Neuron (in vitro differentiated cells): ENCODE measurements at regions not wholly inside any gene's neighbourhood (a gene's known extent, or its start where the extent isn't known, plus 50 kb on each side); places are given as distances from the start of the nearest gene placed in this dataset.

Source experiments
- H2AFZ ChIP-seq: one replicate; pipeline ENCODE4 v1.6.1; 2013; ENCODE audit warnings: low read depth, mild to moderate bottlenecking, inconsistent platforms, low read length, moderate library complexity
- H3K27me3 ChIP-seq: one replicate; pipeline ENCODE4 v1.6.1; 2013; ENCODE audit warnings: low read length; ENCODE audit not compliant: insufficient read depth
- H3K36me3 ChIP-seq: one replicate; pipeline ENCODE4 v1.6.1; 2013; ENCODE audit warnings: low read length; ENCODE audit not compliant: insufficient read depth
- H3K4me1 ChIP-seq: one replicate; pipeline ENCODE4 v1.6.1; 2013; ENCODE audit warnings: low read length; ENCODE audit not compliant: insufficient read depth
- H3K4me3 ChIP-seq: 2 replicates; pipeline ENCODE4 v1.5.1; 2013; ENCODE audit warnings: mild to moderate bottlenecking, low read length, moderate library complexity
- H3K9me3 ChIP-seq: one replicate; pipeline ENCODE4 v1.6.1; 2013; ENCODE audit warnings: low read length

- H3K36me3 ChIP-seq = no peaks in the 10 kb centered on the region
- H3K27me3 ChIP-seq = no peaks in the 10 kb centered on the region
- no peaks in the 10 kb centered on the region for H3K4me1 ChIP-seq
- no peaks in the 10 kb centered on the region for H3K9me3 ChIP-seq
- H2AFZ ChIP-seq = no peak overlapping the region
- H3K4me3 ChIP-seq = no peak overlapping the region
Observed at GRCh38 chr11:29844701-29845379, 172.0 kb downstream of the KCNA4 start.

- Histone ChIP-seq H3K9me3 (no peaks in the 10 kb centered on the region), H2AFZ (no peak overlapping the region), H3K36me3 (no peaks in the 10 kb centered on the region)
Observed at GRCh38 chr11:29844031-29844430, 172.8 kb downstream of the KCNA4 start.

GRCh38 chr11:29842061-29842460 lies 174.8 kb downstream of the KCNA4 start:
- H3K9me3 ChIP-seq = no peaks in the 10 kb centered on the region
- H3K36me3 ChIP-seq = no peaks in the 10 kb centered on the region
- H2AFZ ChIP-seq = no peak overlapping the region
- no peak overlapping the region for H3K4me3 ChIP-seq
- H3K4me1 ChIP-seq = no peaks in the 10 kb centered on the region
- no peaks in the 10 kb centered on the region for H3K27me3 ChIP-seq

More at GRCh38 chr11:29844031-29844430, 172.8 kb downstream of the KCNA4 start:
- Histone ChIP-seq H3K4me3 (no peak overlapping the region), H3K27me3 (no peaks in the 10 kb centered on the region), H3K4me1 (no peaks in the 10 kb centered on the region)

GRCh38 chr11:29826878-29827277 lies 190.0 kb downstream of the KCNA4 start:
- Histone ChIP-seq H2AFZ (no peak overlapping the region), H3K9me3 (no peaks in the 10 kb centered on the region), H3K36me3 (no peaks in the 10 kb centered on the region), H3K4me3 (no peak overlapping the region), H3K4me1 (no peaks in the 10 kb centered on the region), H3K27me3 (no peaks in the 10 kb centered on the region)

- Histone ChIP-seq H3K36me3 (no peaks in the 10 kb centered on the region), H3K9me3 (no peaks in the 10 kb centered on the region), H3K4me1 (no peaks in the 10 kb centered on the region), H3K27me3 (no peaks in the 10 kb centered on the region), H3K4me3 (no peak overlapping the region), H2AFZ (no peak overlapping the region)
Observed at GRCh38 chr11:29816359-29816758, 200.5 kb downstream of the KCNA4 start.

GRCh38 chr11:29809121-29809520 lies 207.7 kb downstream of the KCNA4 start:
- Histone ChIP-seq H3K36me3 (no peaks in the 10 kb centered on the region), H3K27me3 (no peaks in the 10 kb centered on the region), H3K4me1 (no peaks in the 10 kb centered on the region), H3K4me3 (no peak overlapping the region), H2AFZ (no peak overlapping the region), H3K9me3 (no peaks in the 10 kb centered on the region)

- H3K4me3 ChIP-seq = no peak overlapping the region
- no peaks in the 10 kb centered on the region for H3K9me3 ChIP-seq
- H2AFZ ChIP-seq = no peak overlapping the region
- no peaks in the 10 kb centered on the region for H3K27me3 ChIP-seq
- no peaks in the 10 kb centered on the region for H3K36me3 ChIP-seq
- no peaks in the 10 kb centered on the region for H3K4me1 ChIP-seq
Observed at GRCh38 chr11:29802522-29802921, 214.3 kb downstream of the KCNA4 start.

- Histone ChIP-seq H2AFZ (no peak overlapping the region), H3K4me1 (no peaks in the 10 kb centered on the region), H3K4me3 (no peak overlapping the region), H3K27me3 (no peaks in the 10 kb centered on the region), H3K9me3 (no peaks in the 10 kb centered on the region), H3K36me3 (no peaks in the 10 kb centered on the region)
Observed at GRCh38 chr11:29801561-29801960, 215.3 kb downstream of the KCNA4 start.

GRCh38 chr11:29786092-29786491 lies 230.7 kb downstream of the KCNA4 start:
- Histone ChIP-seq H2AFZ (no peak overlapping the region), H3K9me3 (no peaks in the 10 kb centered on the region), H3K27me3 (no peaks in the 10 kb centered on the region), H3K4me3 (no peak overlapping the region), H3K4me1 (no peaks in the 10 kb centered on the region), H3K36me3 (no peaks in the 10 kb centered on the region)

- no peaks in the 10 kb centered on the region for H3K27me3 ChIP-seq
- no peaks in the 10 kb centered on the region for H3K9me3 ChIP-seq
- H3K4me3 ChIP-seq = no peak overlapping the region
- H3K4me1 ChIP-seq = peaks cover 8% of the 10 kb centered on the region
- H3K36me3 ChIP-seq = no peaks in the 10 kb centered on the region
- H2AFZ ChIP-seq = no peak overlapping the region
Observed at GRCh38 chr11:29783506-29783905, 233.3 kb downstream of the KCNA4 start.

GRCh38 chr11:29782447-29782846 lies 234.4 kb downstream of the KCNA4 start:
- Histone ChIP-seq H2AFZ (no peak overlapping the region), H3K9me3 (no peaks in the 10 kb centered on the region), H3K4me3 (no peak overlapping the region), H3K4me1 (peaks cover 8% of the 10 kb centered on the region), H3K36me3 (no peaks in the 10 kb centered on the region), H3K27me3 (no peaks in the 10 kb centered on the region)

GRCh38 chr11:29781268-29781667 lies 235.6 kb downstream of the KCNA4 start:
- H3K36me3 ChIP-seq = no peaks in the 10 kb centered on the region
- H3K9me3 ChIP-seq = no peaks in the 10 kb centered on the region
- H2AFZ ChIP-seq = no peak overlapping the region
- H3K4me3 ChIP-seq = no peak overlapping the region
- H3K27me3 ChIP-seq = no peaks in the 10 kb centered on the region
- peaks cover 8% of the 10 kb centered on the region for H3K4me1 ChIP-seq

GRCh38 chr11:29780756-29781155 lies 236.1 kb downstream of the KCNA4 start:
- H2AFZ ChIP-seq = no peak overlapping the region
- no peak overlapping the region for H3K4me3 ChIP-seq
- no peaks in the 10 kb centered on the region for H3K27me3 ChIP-seq
- H3K36me3 ChIP-seq = no peaks in the 10 kb centered on the region
- H3K4me1 ChIP-seq = peaks cover 8% of the 10 kb centered on the region
- H3K9me3 ChIP-seq = no peaks in the 10 kb centered on the region

GRCh38 chr11:29773656-29774264 lies 243.1 kb downstream of the KCNA4 start:
- Histone ChIP-seq H3K4me3 (no peak overlapping the region), H3K4me1 (no peaks in the 10 kb centered on the region), H3K27me3 (no peaks in the 10 kb centered on the region), H2AFZ (no peak overlapping the region), H3K36me3 (no peaks in the 10 kb centered on the region), H3K9me3 (no peaks in the 10 kb centered on the region)
